ENCODE measurements at regions not wholly inside any gene's neighbourhood (a gene's known extent, or its start where the extent isn't known, plus 50 kb on each side); places are given as distances from the start of the nearest gene placed in this dataset.
A peak's percentile ranks its signal among the peaks of the same experiment; 100 is the strongest.

DNA sequence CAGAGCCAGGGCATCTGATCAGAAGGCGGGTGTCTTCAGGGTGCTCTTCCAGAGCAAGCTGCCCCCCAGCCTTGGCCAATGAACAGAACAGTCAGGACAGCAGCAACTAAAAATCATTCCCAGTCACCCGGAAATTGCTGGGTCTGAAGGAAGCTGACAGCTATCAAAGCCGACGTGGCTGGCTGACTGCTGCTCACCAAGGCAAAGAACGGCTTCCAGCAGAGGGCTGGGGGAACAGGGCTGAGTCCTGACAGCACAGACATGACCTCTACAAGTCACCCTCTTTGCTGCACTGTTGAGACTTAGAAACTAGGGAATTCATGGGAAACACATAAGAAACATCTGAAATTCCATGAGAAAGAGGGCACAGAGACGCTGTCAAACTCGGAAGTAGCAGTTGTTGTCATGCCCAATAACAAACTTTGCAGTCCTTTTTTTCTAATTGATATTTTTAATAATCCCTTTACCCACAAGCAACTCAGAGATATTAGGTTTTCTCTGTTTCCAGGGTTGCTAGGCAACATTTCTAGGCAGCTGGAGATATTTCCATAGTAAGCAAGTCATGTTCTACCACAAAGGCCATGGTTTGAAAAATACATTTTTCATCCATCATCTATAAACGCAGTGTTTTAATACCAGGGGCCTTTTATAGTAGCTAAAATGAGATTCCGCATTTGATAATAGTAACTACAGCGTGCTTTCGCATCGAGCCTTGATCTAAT, 365.2 kb downstream of the SEC23A start:
- FAIRE-seq (no peak), DNase-seq (ENCODE audit: insufficient read length, low spot score) (no peak)
- no peak for TF ChIP-seq SPI1 (IDR thresholded peaks at IDR 0.05; ENCODE audit: low read depth, low read length)
- TF ChIP-seq POU2F2 (IDR thresholded peaks at IDR 0.05; ENCODE audit: low read depth, low read length), result no peak
- TF ChIP-seq TAF1 (IDR thresholded peaks at IDR 0.05; ENCODE audit: low read depth, low read length), result no peak

DNA sequence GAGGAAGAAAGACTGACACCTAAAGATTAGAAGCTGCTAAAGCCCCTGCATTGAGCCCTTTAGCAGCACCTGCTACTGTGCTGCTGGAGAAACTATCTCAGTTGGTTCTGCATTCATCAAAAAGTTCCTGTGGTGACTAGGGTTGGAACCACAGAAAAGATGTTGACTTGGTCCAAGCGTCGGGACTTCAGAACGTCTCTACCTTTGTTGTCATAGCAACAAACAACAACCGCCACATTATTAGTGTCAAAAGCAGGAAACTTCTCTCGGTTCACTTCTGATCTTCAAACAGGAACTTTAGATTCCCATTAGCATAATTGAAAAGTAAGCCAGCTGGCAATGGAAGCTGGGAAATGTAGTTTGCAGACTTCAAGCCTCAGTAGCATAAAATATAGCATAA, 368.0 kb downstream of the SEC23A start:
- DNase-seq (ENCODE audit: insufficient read length, low spot score) (no peak), FAIRE-seq (no peak)
- TF ChIP-seq POU2F2 (IDR thresholded peaks at IDR 0.05; ENCODE audit: low read depth, low read length) (no peak), POLR2AphosphoS5 (IDR thresholded peaks at IDR 0.05; ENCODE audit: low read depth, low read length) (no peak), POLR2A (IDR thresholded peaks at IDR 0.05; ENCODE audit: low read depth, low read length) (no peak), TAF1 (IDR thresholded peaks at IDR 0.05; ENCODE audit: low read depth, low read length) (no peak), SPI1 (IDR thresholded peaks at IDR 0.05; ENCODE audit: low read depth, low read length) (no peak), PAX5 (IDR thresholded peaks at IDR 0.05; ENCODE audit: insufficient read depth, low read length, severe bottlenecking) (no peak)

DNA sequence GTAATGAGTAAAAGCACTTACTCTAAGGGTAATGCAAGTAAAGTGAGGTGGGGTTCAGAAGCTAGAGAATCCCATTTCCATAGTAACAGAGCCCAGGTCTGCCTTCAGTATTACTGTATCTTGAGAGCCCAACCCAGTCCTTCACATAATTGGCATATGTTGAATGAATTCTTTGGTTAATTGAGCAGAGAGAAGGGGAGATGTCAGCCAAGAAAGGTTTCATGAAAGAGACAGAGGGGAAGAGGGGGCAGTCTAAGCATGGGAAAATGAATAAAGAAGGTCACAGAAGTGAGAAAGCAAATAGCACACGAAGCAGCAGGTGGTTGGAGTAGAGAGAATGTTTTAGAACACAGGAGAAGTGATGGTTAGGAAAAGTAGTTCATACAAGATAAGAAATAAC, 371.1 kb downstream of the SEC23A start:
- no peak for FAIRE-seq
- TF ChIP-seq PAX5 (IDR thresholded peaks at IDR 0.05; ENCODE audit: insufficient read depth, low read length, severe bottlenecking), result no peak
- TF ChIP-seq POLR2A (IDR thresholded peaks at IDR 0.05; ENCODE audit: low read depth, low read length), result no peak
- no peak for TF ChIP-seq TAF1 (IDR thresholded peaks at IDR 0.05; ENCODE audit: low read depth, low read length)
- no peak for TF ChIP-seq SPI1 (IDR thresholded peaks at IDR 0.05; ENCODE audit: low read depth, low read length)
- TF ChIP-seq POLR2AphosphoS5 (IDR thresholded peaks at IDR 0.05; ENCODE audit: low read depth, low read length), result no peak
- TF ChIP-seq POU2F2 (IDR thresholded peaks at IDR 0.05; ENCODE audit: low read depth, low read length), result no peak

DNA sequence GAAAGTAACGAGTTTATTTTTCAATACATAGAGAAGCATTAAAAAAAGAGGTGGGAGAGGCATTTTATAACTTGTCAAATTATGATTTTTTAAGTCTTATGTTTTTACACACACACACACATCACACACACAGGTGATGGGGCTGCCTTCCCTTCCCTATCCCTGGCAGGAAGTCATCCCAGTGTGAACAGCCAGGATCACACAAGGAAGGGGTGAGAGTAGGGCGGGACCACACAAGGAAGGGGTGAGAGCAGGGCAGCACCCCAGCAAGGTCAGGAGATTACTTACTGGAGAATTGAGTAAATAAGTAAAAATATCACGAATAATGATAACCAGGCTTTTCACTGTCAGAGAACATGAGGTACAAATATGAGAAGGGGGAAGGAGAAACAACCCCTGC, 372.6 kb downstream of the SEC23A start:
- FAIRE-seq (no peak), DNase-seq (ENCODE audit: insufficient read length, low spot score) (no peak)
- TF ChIP-seq PAX5 (IDR thresholded peaks at IDR 0.05; ENCODE audit: insufficient read depth, low read length, severe bottlenecking) (no peak), POLR2A (IDR thresholded peaks at IDR 0.05; ENCODE audit: low read depth, low read length) (no peak), POLR2AphosphoS5 (IDR thresholded peaks at IDR 0.05; ENCODE audit: low read depth, low read length) (no peak), TAF1 (IDR thresholded peaks at IDR 0.05; ENCODE audit: low read depth, low read length) (no peak), SPI1 (IDR thresholded peaks at IDR 0.05; ENCODE audit: low read depth, low read length) (no peak), POU2F2 (IDR thresholded peaks at IDR 0.05; ENCODE audit: low read depth, low read length) (no peak)

More for the DNA sequence above, 371.1 kb downstream of the SEC23A start:
- no peak for DNase-seq (ENCODE audit: insufficient read length, low spot score)

DNA sequence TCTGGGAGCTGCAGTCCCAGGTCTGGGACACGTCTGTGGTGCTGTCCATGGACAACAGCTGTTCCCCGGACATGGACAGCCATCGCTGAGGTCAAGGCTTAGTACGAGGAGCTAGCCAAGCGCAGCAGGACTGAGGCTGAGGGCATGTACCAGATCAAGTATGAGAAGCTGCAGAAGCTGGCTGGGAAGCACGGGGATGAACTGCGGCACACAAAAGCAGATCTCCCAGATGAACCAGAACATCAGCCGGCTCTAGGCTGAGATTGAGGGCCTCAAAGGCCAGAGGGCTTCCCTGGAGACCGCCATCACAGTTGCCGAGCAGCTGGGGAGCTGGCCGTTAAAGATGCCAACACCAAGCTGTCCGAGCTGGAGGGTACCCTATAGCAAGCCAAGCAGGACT, 375.3 kb downstream of the SEC23A start:
- no peak for TF ChIP-seq TAF1 (IDR thresholded peaks at IDR 0.05; ENCODE audit: low read depth, low read length)
- no peak for TF ChIP-seq POU2F2 (IDR thresholded peaks at IDR 0.05; ENCODE audit: low read depth, low read length)
- TF ChIP-seq POLR2AphosphoS5 (IDR thresholded peaks at IDR 0.05; ENCODE audit: low read depth, low read length), result no peak
- no peak for TF ChIP-seq PAX5 (IDR thresholded peaks at IDR 0.05; ENCODE audit: insufficient read depth, low read length, severe bottlenecking)
- no peak for TF ChIP-seq SPI1 (IDR thresholded peaks at IDR 0.05; ENCODE audit: low read depth, low read length)
- TF ChIP-seq POLR2A (IDR thresholded peaks at IDR 0.05; ENCODE audit: low read depth, low read length), result no peak
- DNase-seq (ENCODE audit: insufficient read length, low spot score), result no peak
- no peak for FAIRE-seq

DNA sequence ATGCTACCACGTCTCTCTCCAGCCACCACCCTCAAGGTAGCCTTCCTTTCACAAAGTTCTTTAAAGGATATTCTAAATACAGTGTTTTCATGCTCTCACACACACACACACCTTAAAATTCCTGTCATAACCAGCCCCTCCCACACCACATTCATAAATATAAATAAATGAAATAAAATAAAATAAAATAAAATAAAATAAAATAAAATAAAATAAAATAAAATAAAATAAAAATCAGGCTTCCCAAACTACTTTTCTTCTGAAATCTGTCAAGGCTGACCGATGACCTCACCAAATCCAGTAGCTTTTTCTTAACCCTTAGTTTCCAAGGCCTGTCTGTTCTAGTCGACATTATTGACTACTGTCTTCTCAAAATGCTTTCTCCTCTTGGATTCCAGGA, 378.4 kb downstream of the SEC23A start:
- TF ChIP-seq POLR2A (IDR thresholded peaks at IDR 0.05; ENCODE audit: low read depth, low read length) (no peak), PAX5 (IDR thresholded peaks at IDR 0.05; ENCODE audit: insufficient read depth, low read length, severe bottlenecking) (no peak), POLR2AphosphoS5 (IDR thresholded peaks at IDR 0.05; ENCODE audit: low read depth, low read length) (no peak)
- DNase-seq (ENCODE audit: insufficient read length, low spot score) (no peak), FAIRE-seq (no peak)

DNA sequence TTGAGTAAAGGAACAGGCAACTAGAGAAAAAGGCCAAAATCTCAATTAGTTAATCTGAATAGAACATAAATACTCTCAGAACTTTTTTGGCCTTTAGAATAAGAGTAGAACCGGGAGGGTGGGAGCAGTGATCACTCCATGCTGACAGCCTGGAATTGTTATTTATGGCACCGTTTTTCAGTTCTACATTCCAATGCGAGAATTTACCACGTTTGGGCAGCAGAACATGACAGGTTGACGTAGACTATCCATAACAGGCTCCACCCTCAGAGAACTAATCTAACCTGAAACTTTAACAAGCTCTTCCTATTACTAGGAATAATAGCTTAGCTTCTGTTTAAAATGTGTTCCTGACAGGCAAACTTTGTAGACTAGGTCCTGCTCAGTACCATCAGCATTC, 379.1 kb downstream of the SEC23A start:
- DNase-seq (ENCODE audit: insufficient read length, low spot score), result no peak
- TF ChIP-seq SPI1 (IDR thresholded peaks at IDR 0.05; ENCODE audit: low read depth, low read length) (no peak), POLR2A (IDR thresholded peaks at IDR 0.05; ENCODE audit: low read depth, low read length) (no peak), PAX5 (IDR thresholded peaks at IDR 0.05; ENCODE audit: insufficient read depth, low read length, severe bottlenecking) (no peak), POLR2AphosphoS5 (IDR thresholded peaks at IDR 0.05; ENCODE audit: low read depth, low read length) (no peak), TAF1 (IDR thresholded peaks at IDR 0.05; ENCODE audit: low read depth, low read length) (no peak), POU2F2 (IDR thresholded peaks at IDR 0.05; ENCODE audit: low read depth, low read length) (no peak)
- FAIRE-seq, result no peak

DNA sequence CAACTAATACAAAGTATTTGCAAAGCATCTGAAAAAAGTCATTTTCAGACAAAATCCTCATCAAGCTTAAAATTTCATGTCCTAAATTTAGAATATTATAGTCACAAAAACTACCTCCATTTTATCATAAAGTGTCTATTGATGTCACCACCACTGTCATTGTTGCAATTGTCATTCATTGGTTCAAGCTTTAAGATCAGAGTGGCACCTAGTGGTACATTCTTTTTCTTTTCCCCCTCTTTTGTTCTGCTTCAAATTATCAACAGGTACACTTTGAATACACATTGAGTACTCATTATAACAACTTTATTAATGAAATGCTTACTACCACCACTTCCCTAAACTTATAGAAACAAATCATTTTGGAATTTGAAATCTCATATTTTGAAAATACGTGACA, 379.8 kb downstream of the SEC23A start:
- DNase-seq (ENCODE audit: insufficient read length, low spot score), result no peak
- FAIRE-seq, result no peak
- TF ChIP-seq POU2F2 (IDR thresholded peaks at IDR 0.05; ENCODE audit: low read depth, low read length), result no peak
- TF ChIP-seq TAF1 (IDR thresholded peaks at IDR 0.05; ENCODE audit: low read depth, low read length), result no peak
- TF ChIP-seq SPI1 (IDR thresholded peaks at IDR 0.05; ENCODE audit: low read depth, low read length), result no peak
- no peak for TF ChIP-seq POLR2A (IDR thresholded peaks at IDR 0.05; ENCODE audit: low read depth, low read length)
- no peak for TF ChIP-seq POLR2AphosphoS5 (IDR thresholded peaks at IDR 0.05; ENCODE audit: low read depth, low read length)
- TF ChIP-seq PAX5 (IDR thresholded peaks at IDR 0.05; ENCODE audit: insufficient read depth, low read length, severe bottlenecking), result no peak

DNA sequence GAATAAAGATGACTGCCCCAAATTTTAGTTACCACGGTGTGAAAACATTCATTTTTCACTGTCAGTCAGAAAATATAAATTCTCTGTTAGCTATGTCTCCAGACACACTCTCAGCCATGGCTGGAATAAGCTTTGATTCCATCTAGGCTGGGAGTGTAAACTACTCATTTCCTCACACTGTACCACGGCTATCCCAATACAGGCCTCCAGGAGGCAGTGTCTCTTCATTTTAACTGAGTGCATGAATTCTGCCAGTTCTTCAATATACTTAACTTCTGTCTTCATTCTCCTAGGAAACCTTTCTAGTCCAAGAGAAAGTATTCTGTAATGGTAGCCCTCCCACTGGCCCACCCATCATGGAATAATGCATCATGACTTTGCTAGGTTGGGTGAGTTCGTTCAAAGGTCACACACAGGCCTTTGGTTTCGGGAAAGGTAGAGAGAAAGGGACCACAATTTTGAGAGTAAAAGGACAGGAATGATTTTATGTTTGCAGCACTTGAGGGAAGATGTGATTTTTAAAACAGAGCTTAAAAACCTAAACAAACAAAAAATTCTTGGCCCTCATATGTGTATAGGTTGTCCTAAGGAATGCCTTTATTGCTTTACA, 381.1 kb downstream of the SEC23A start:
- TF ChIP-seq POLR2AphosphoS5 (IDR thresholded peaks at IDR 0.05; ENCODE audit: low read depth, low read length) (no peak), SPI1 (IDR thresholded peaks at IDR 0.05; ENCODE audit: low read depth, low read length) (0 out of 2 replicates have a peak, but pooled peaks have one; percentile 18)
- FAIRE-seq, result peak; percentile 74
- DNase-seq (ENCODE audit: insufficient read length, low spot score), result peak; percentile 14

DNA sequence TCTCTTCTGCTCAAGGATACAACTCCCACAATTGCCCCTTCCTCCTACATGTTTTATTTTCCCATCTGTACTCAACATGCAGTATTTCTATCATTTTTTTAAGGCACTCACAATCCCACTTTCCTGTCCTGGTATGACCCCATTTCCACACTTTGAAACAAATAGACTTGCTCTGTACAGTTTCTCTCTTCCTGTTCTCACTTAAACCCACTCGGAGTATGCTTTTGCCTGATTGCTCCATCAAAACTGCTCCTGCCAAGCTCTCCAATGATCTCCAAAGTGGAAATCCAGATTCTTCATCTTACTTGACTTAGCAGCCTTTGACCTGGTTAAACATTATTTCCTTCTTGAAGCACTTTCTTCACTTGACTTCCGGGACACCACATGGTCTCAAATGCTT, 384.5 kb downstream of the SEC23A start:
- TF ChIP-seq POLR2AphosphoS5 (IDR thresholded peaks at IDR 0.05; ENCODE audit: low read depth, low read length) (no peak), SPI1 (IDR thresholded peaks at IDR 0.05; ENCODE audit: low read depth, low read length) (no peak), TAF1 (IDR thresholded peaks at IDR 0.05; ENCODE audit: low read depth, low read length) (no peak), PAX5 (IDR thresholded peaks at IDR 0.05; ENCODE audit: insufficient read depth, low read length, severe bottlenecking) (no peak), POU2F2 (IDR thresholded peaks at IDR 0.05; ENCODE audit: low read depth, low read length) (no peak), POLR2A (IDR thresholded peaks at IDR 0.05; ENCODE audit: low read depth, low read length) (no peak)
- DNase-seq (ENCODE audit: insufficient read length, low spot score) (no peak), FAIRE-seq (no peak)

All from GM12891 (cell line).